HG03571 (cell line): ENCODE measurements at regions not wholly inside any gene's neighbourhood (a gene's known extent, or its start where the extent isn't known, plus 50 kb on each side); places are given as distances from the start of the nearest gene placed in this dataset.
"Not testable (repeated sequence)": the region's sequence is repeated elsewhere in the genome, so short reads cannot be mapped to it uniquely, and the experiment has no call there.

ENCODE experiments used
- ATAC-seq: cut with Tn5 transposase; IDR thresholded peaks from one replicate; pipeline ENCODE4 v1.9.1; 2021; ENCODE audit not compliant: unreplicated experiment

GRCh38 chr6:105858639-105859038 lies 227.5 kb upstream of the PRDM1 start:
- ATAC-seq: not testable (repeated sequence)

- no peak for ATAC-seq
Observed at GRCh38 chr6:105855433-105855832, 230.7 kb upstream of the PRDM1 start.

GRCh38 chr6:105853979-105854378 lies 232.2 kb upstream of the PRDM1 start:
- ATAC-seq: not testable (repeated sequence)

- ATAC-seq: no peak
Observed at GRCh38 chr6:105851606-105852005, 234.5 kb upstream of the PRDM1 start.

- no peak for ATAC-seq
Observed at GRCh38 chr6:105851113-105851580, 235.0 kb upstream of the PRDM1 start.

- ATAC-seq: no peak
Observed at GRCh38 chr6:105850261-105851112, 235.6 kb upstream of the PRDM1 start.

DNA sequence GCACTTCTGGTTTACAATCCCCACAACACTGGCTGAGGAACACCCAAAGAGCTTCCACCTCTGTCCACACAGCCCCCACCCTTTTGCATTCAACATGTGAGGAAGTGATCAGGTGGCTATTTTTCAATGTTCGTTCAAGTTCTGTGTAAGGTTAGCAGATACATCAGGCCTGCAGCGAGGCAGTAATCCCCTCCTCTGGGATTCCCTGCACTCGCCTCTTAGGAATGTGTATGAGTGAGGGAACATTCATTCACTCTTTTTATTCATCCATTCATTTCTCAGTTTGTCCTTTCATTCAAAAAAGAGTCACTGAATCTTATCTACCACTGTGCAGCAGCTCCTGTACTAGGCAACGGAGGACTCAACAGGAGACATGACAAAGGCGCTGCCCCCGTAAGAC lies 236.4 kb upstream of the PRDM1 start:
- ATAC-seq: no peak

GRCh38 chr6:105847433-105847832 lies 238.7 kb upstream of the PRDM1 start:
- ATAC-seq: no peak

- ATAC-seq: no peak
Observed at GRCh38 chr6:105844275-105844883, 241.8 kb upstream of the PRDM1 start.

- ATAC-seq: no peak
Observed at GRCh38 chr6:105839266-105839665, 246.9 kb upstream of the PRDM1 start.

DNA sequence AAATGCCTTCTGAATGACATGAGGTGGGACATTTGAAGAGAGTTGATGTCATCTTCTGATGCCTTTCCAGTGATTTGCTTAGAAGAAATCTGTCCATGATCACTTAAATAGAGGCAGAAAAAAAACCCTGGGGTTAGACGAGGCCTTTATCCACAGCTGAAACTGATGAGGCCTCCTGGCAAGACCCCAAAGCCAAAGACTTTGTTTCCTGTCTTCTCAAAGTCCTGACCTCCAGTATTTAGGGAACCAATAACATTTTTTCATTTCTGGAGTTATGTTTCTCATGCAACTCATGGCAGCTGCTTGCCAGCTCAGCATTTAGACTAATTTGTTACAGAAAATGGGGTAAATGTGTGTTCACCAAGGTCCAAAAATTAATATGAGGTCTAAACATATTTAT lies 248.0 kb upstream of the PRDM1 start:
- ATAC-seq: no peak

- ATAC-seq: no peak
Observed at GRCh38 chr6:105836889-105837288, 249.2 kb upstream of the PRDM1 start.

DNA sequence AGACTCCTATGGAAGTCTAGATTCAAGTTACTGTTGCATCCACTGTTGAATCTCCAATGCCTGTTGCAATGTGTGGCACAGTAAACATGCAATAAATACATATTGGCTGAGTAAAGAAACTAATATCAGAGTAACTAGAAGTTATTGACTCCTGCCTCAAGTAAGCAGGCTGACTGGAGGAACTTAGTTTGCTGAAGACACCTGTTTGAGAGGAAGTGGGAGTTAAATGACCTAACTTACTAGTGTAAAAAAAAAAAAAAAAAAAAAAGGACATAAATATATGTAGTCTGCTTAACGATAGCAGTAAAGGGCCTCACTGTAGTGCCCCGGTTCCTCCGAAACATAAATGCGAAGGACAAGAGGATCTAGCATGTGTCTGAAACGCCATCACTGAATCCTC lies 249.8 kb upstream of the PRDM1 start:
- ATAC-seq: no peak

DNA sequence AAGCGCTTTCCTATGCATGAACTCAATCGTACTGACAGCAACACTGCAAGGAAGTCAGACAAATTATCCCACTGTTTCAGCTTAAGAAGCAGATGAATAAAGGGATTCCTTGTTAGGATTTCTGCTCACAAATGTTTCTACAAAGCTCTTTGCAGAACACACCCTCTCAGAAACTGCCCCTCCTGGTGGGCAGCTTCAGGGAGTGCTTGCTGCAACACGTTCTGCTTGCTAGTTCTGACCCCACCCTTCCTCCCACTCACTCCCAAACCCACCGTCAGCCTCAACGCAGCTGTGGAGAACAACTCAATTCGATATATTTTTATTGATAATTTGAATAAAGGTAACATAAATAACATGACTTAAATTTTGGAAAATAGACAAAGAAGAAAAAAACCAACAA lies 250.8 kb upstream of the PRDM1 start:
- ATAC-seq: no peak

- ATAC-seq: no peak
Observed at GRCh38 chr6:105833959-105834947, 251.9 kb upstream of the PRDM1 start.

GRCh38 chr6:105832313-105832761 lies 253.8 kb upstream of the PRDM1 start:
- no peak for ATAC-seq

DNA sequence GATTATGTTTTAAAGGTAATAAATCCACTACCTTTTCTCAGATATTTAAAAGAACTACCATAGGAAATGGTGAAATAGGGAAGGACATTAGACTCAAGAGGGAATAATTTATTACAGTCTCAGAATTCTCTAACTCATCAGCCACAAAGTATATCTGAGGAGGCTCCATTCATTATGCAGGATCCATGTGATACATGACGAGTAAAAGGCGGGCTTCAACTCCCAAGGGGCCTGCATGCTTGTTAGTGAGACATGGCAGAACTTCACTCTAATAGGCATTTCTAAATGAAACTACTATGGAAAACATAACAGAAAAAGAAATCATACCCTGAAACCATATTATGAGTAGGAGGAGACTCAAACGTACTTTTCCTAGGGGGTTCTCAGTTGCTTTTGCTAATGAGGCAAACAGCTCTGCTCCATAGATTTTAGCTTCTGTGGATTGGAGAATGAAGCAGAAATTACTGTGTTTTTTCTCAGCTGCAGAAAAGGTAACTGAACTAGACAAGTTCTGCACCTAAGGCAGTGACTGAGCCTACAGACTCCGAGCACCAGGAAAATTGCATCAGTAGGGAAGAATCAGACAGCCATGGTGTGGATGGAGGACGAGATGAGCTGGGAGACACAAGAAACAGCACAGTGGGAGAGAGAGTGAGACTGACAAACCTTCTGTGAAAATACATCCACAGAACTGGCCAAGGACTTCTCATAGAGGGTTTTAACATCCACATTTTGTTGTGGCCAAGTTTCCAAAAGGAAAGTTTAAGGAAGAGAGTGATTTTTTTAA lies 254.6 kb upstream of the PRDM1 start:
- no peak for ATAC-seq

GRCh38 chr6:105825210-105825609 lies 260.9 kb upstream of the PRDM1 start:
- ATAC-seq: no peak

DNA sequence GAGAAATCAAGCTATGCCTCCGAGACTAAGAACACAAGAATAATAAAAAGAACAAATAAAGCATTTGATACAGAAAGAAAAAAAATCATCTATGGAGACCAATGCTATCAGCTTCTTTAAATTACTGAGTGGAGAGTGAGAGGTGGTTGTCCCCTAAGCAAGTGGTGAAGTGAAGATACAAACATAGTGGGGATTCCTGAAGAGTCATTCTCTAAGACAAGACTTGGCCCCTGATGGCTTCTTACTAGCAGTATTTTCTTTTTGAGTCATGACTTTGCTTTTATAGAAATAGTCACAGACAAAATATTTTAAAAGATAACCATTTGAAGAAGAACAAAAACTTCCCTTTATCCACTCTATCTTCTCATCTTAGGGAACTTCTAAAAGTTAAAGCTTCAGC lies 261.4 kb upstream of the PRDM1 start:
- ATAC-seq: no peak

DNA sequence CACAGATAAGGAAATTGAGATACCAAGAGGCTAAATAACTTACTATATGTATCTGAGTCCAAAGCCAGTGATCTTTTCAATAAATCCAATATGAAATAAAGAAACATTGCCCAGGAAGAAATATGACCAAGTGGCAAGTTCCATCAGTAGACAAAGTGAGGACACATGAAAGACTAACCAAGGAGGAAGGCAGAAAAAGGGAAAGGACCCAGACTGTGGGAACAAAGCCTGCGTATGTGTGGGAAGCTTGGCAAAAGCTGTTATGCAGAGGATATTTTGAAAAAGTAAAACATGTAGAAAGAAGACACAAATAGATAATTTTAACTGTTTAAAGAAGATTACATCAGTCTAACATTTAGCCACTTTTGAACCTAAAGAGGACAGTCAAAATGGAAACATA lies 264.4 kb upstream of the PRDM1 start:
- no peak for ATAC-seq
